ENCODE measurements at regions not wholly inside any gene's neighbourhood (a gene's known extent, or its start where the extent isn't known, plus 50 kb on each side); places are given as distances from the start of the nearest gene placed in this dataset.

DNA sequence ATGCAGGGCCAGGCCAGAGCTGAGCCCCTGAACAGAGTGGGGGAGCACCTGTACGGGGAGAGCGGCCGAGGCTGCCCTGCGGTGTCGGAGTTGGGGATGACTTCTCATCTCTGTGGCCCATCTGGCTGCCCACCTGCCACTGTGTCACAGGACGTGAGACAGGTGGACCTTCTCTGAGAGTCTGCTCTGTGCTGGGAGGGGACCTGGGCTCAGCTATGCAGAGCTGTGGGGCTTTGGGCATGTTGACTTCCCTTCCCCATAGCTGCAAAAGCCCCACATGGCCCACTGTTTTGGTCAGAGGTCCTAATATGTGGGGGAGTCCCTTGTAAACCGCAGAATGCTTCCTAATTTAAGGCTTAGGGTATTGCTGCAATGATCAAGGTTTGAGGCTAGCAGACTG, 68.0 kb upstream of the TRPM1 start:
- TF ChIP-seq RAD21 (conservative IDR thresholded peaks at IDR 0.05), result no peak
- TF ChIP-seq TAF1 (IDR thresholded peaks at IDR 0.05; ENCODE audit: low read depth), result no peak
- TF ChIP-seq SMC3 (conservative IDR thresholded peaks at IDR 0.05; ENCODE audit: poor library complexity), result no peak
- no peak for TF ChIP-seq CTCF (IDR thresholded peaks at IDR 0.05; ENCODE audit: poor library complexity, severe bottlenecking)
